ENCODE measurements at regions not wholly inside any gene's neighbourhood (a gene's known extent, or its start where the extent isn't known, plus 50 kb on each side); places are given as distances from the start of the nearest gene placed in this dataset.

- no peak overlapping the region for H3K27ac ChIP-seq
- TF ChIP-seq ZFX (IDR thresholded peaks at IDR 0.05; ENCODE audit: borderline replicate concordance) = no peak
- TF ChIP-seq CTCF (IDR thresholded peaks at IDR 0.05) = no peak
Observed at GRCh38 chr15:101560722-101561583, 71.4 kb upstream of the PCSK6 start.

GRCh38 chr15:101559952-101560351, 70.4 kb upstream of the PCSK6 start:
- TF ChIP-seq ZFX (IDR thresholded peaks at IDR 0.05; ENCODE audit: borderline replicate concordance) (no peak), CTCF (IDR thresholded peaks at IDR 0.05) (no peak)
- H3K27ac ChIP-seq = no peak overlapping the region

GRCh38 chr15:101558221-101558941, 68.9 kb upstream of the PCSK6 start:
- no peak overlapping the region for H3K27ac ChIP-seq

GRCh38 chr15:101556273-101556672, 66.8 kb upstream of the PCSK6 start:
- TF ChIP-seq ZFX (IDR thresholded peaks at IDR 0.05; ENCODE audit: borderline replicate concordance) = no peak
- TF ChIP-seq CTCF (IDR thresholded peaks at IDR 0.05) = no peak
- H3K27ac ChIP-seq = no peak overlapping the region

More at GRCh38 chr15:101558221-101558941, 68.9 kb upstream of the PCSK6 start:
- TF ChIP-seq CTCF (IDR thresholded peaks at IDR 0.05) = no peak
- TF ChIP-seq ZFX (IDR thresholded peaks at IDR 0.05; ENCODE audit: borderline replicate concordance) = no peak

GRCh38 chr15:101554115-101554915, 64.8 kb upstream of the PCSK6 start:
- TF ChIP-seq ZFX (IDR thresholded peaks at IDR 0.05; ENCODE audit: borderline replicate concordance) (no peak), CTCF (IDR thresholded peaks at IDR 0.05) (no peak)
- H3K27ac ChIP-seq = no peak overlapping the region

GRCh38 chr15:101551696-101552591, 62.4 kb upstream of the PCSK6 start:
- TF ChIP-seq ZFX (IDR thresholded peaks at IDR 0.05; ENCODE audit: borderline replicate concordance) (no peak), CTCF (IDR thresholded peaks at IDR 0.05) (no peak)
- H3K27ac ChIP-seq = no peak overlapping the region
